AML-193 (cell line): ENCODE measurements at regions not wholly inside any gene's neighbourhood (a gene's known extent, or its start where the extent isn't known, plus 50 kb on each side); places are given as distances from the start of the nearest gene placed in this dataset.
"Not testable (repeated sequence)": the region's sequence is repeated elsewhere in the genome, so short reads cannot be mapped to it uniquely, and the experiment has no call there.

Source experiments
- DNase-seq, 2 experiments: peaks; one replicate each; lab custom pipeline; 2025; lab: John Stamatoyannopoulos, UW

GRCh38 chr18:70419526-70419925 lies 130.7 kb downstream of the SOCS6 start:
- no peak for DNase-seq

GRCh38 chr18:70418546-70419311 lies 129.9 kb downstream of the SOCS6 start:
- no peak for DNase-seq

- DNase-seq: no peak
Measured at GRCh38 chr18:70417847-70418246, 129.0 kb downstream of the SOCS6 start.

GRCh38 chr18:70416496-70416895 lies 127.7 kb downstream of the SOCS6 start:
- no peak for DNase-seq

GRCh38 chr18:70415823-70416488 lies 127.1 kb downstream of the SOCS6 start:
- DNase-seq: no peak

GRCh38 chr18:70414315-70414900 lies 125.6 kb downstream of the SOCS6 start:
- no peak for DNase-seq

- no peak for DNase-seq
Measured at GRCh38 chr18:70413455-70413854, 124.6 kb downstream of the SOCS6 start.

GRCh38 chr18:70411876-70412435 lies 123.1 kb downstream of the SOCS6 start:
- DNase-seq: no peak

- no peak for DNase-seq
Measured at GRCh38 chr18:70411307-70411706, 122.5 kb downstream of the SOCS6 start.

- no peak for DNase-seq
Measured at GRCh38 chr18:70405052-70405451, 116.2 kb downstream of the SOCS6 start.

- no peak for DNase-seq
Measured at GRCh38 chr18:70400476-70400875, 111.6 kb downstream of the SOCS6 start.

- no peak for DNase-seq
Measured at GRCh38 chr18:70398076-70398475, 109.2 kb downstream of the SOCS6 start.

- DNase-seq: no peak
Measured at GRCh38 chr18:70397259-70397925, 108.5 kb downstream of the SOCS6 start.

GRCh38 chr18:70395771-70396170 lies 106.9 kb downstream of the SOCS6 start:
- DNase-seq: not testable (repeated sequence)

GRCh38 chr18:70394672-70395071 lies 105.8 kb downstream of the SOCS6 start:
- no peak for DNase-seq

GRCh38 chr18:70390371-70391090 lies 101.7 kb downstream of the SOCS6 start:
- DNase-seq: no peak

GRCh38 chr18:70389036-70389435 lies 100.2 kb downstream of the SOCS6 start:
- not testable (repeated sequence) for DNase-seq

- DNase-seq: no peak
Measured at GRCh38 chr18:70387027-70387426, 98.2 kb downstream of the SOCS6 start.

- DNase-seq: no peak
Measured at GRCh38 chr18:70386582-70386981, 97.7 kb downstream of the SOCS6 start.

- no peak for DNase-seq
Measured at GRCh38 chr18:70385474-70385873, 96.6 kb downstream of the SOCS6 start.

- DNase-seq: no peak
Measured at GRCh38 chr18:70384181-70384790, 95.4 kb downstream of the SOCS6 start.
